OCI-LY7 (cell line): ENCODE measurements at regions not wholly inside any gene's neighbourhood (a gene's known extent, or its start where the extent isn't known, plus 50 kb on each side); places are given as distances from the start of the nearest gene placed in this dataset.

Experiments used
- BruUV-seq: library from RNA; stranded (reverse); fragments of 400-500 nt; replicated peaks from 2 replicates; lab custom pipeline; 2021; lab: Mats Ljungman, UMichigan
- CTCF ChIA-PET: fragments of 300-600 bp; sonication (Branson Sonifier 250); formaldehyde crosslinking; loops from one replicate; lab custom pipeline; 2022; ENCODE audit warnings: antibody characterized with exemption; ENCODE audit not compliant: unreplicated experiment; lab: Charles Lee
- POLR2A ChIA-PET: fragments of 300-600 bp; sonication (Branson Sonifier 250); formaldehyde crosslinking; loops from one replicate; lab custom pipeline; 2022; ENCODE audit warnings: antibody characterized with exemption; lab: Charles Lee
- DNase-seq: peaks from one replicate; pipeline ENCODE4 v3.0.0-alpha.2; 2015; ENCODE audit warnings: low spot score
- H2AFZ ChIP-seq: fragments of 200-600 bp; sonication (generic), shearing (Covaris generic); 2 replicates; pipeline ENCODE4 v1.6.1; 2014; ENCODE audit warnings: mild to moderate bottlenecking, antibody characterized with exemption, low read length, moderate library complexity
- H3K27ac ChIP-seq: fragments of 200-600 bp; sonication (generic); 2 replicates; pipeline ENCODE4 v1.5.1; 2014; ENCODE audit warnings: mixed run types, low read depth, mild to moderate bottlenecking, moderate library complexity, low read length, inconsistent platforms; ENCODE audit not compliant: poor library complexity, severe bottlenecking
- H3K36me3 ChIP-seq: fragments of 200-600 bp; sonication (generic); 2 replicates; pipeline ENCODE4 v1.6.1; 2014; ENCODE audit warnings: mild to moderate bottlenecking, antibody characterized with exemption, low read length, moderate library complexity, mixed read lengths; ENCODE audit not compliant: insufficient read depth
- H3K4me1 ChIP-seq: fragments of 200-600 bp; sonication (generic); 2 replicates; pipeline ENCODE4 v1.5.1; 2014; ENCODE audit warnings: mild to moderate bottlenecking, low read length; ENCODE audit not compliant: insufficient read depth, poor library complexity, severe bottlenecking
- H3K4me2 ChIP-seq: fragments of 200-600 bp; sonication (generic); 2 replicates; pipeline ENCODE4 v1.6.1; 2014; ENCODE audit warnings: mild to moderate bottlenecking, low read length
- H3K4me3 ChIP-seq: fragments of 200-600 bp; sonication (generic); 2 replicates; pipeline ENCODE4 v1.5.1; 2014; ENCODE audit warnings: mild to moderate bottlenecking, low read depth, low read length; ENCODE audit not compliant: poor library complexity, severe bottlenecking
- H3K79me2 ChIP-seq: fragments of 200-600 bp; sonication (generic); 2 replicates; pipeline ENCODE4 v1.6.1; 2016; ENCODE audit warnings: low read depth, mild to moderate bottlenecking, low read length, moderate library complexity, mixed read lengths; ENCODE audit not compliant: insufficient read depth
- H3K9me2 ChIP-seq: fragments of 200-600 bp; sonication (generic); 2 replicates; pipeline ENCODE4 v1.6.1; 2016; ENCODE audit warnings: mild to moderate bottlenecking, low read length, mixed read lengths; ENCODE audit not compliant: insufficient read depth
- H3K9me3 ChIP-seq: fragments of 200-600 bp; sonication (generic); 2 replicates; pipeline ENCODE4 v1.6.1; 2014; ENCODE audit warnings: mild to moderate bottlenecking, mixed run types, low read length, mixed read lengths
- H4K20me1 ChIP-seq: fragments of 200-600 bp; sonication (generic); 2 replicates; pipeline ENCODE4 v1.6.1; 2014; ENCODE audit warnings: mild to moderate bottlenecking, antibody characterized with exemption, low read length, moderate library complexity, mixed read lengths; ENCODE audit not compliant: insufficient read depth
- CTCF ChIP-seq: fragments of 200-600 bp; sonication (generic); conservative IDR thresholded peaks from 2 replicates; pipeline ENCODE4 v1.5.1; 2014; ENCODE audit warnings: mild to moderate bottlenecking, antibody characterized with exemption, low read length, moderate library complexity, mixed read lengths
- EZH2phosphoT487 ChIP-seq: fragments of 200-600 bp; sonication (generic); IDR thresholded peaks from 2 replicates; pipeline ENCODE4 v1.6.1; 2018; ENCODE audit warnings: low read depth, borderline replicate concordance, mild to moderate bottlenecking, mixed run types, antibody characterized with exemption, low read length, moderate library complexity, mixed read lengths
- intact Hi-C: fragments of 100-400 bp; cut with micrococcal nuclease; formaldehyde crosslinking; loops from one replicate; pipeline ENCODE4 v1.10.0; 2022; ENCODE audit not compliant: unreplicated experiment

- POLR2A ChIA-PET = no interaction called here
- H4K20me1 ChIP-seq = no peaks in the 10 kb centered on the region
- H3K9me2 ChIP-seq = no peaks in the 10 kb centered on the region
- no peaks in the 10 kb centered on the region for H3K79me2 ChIP-seq
- TF ChIP-seq CTCF (no peak), EZH2phosphoT487 (no peak)
- no peaks in the 10 kb centered on the region for H3K4me1 ChIP-seq
- intact Hi-C loops = no loop called here
- DNase-seq = no peak
- H3K4me3 ChIP-seq = no peak overlapping the region
- H3K4me2 ChIP-seq = no peak overlapping the region
- no peak overlapping the region for H3K27ac ChIP-seq
- H2AFZ ChIP-seq = no peak overlapping the region
- CTCF ChIA-PET = no interaction called here
- H3K9me3 ChIP-seq = no peaks in the 10 kb centered on the region
- no peaks in the 10 kb centered on the region for H3K36me3 ChIP-seq
- no TSS peak for BruUV-seq
Observed at GRCh38 chr11:69413015-69413801, 68.3 kb upstream of the LINC01488 start.

- Histone ChIP-seq H3K4me2 (no peak overlapping the region), H3K9me2 (no peaks in the 10 kb centered on the region), H3K36me3 (no peaks in the 10 kb centered on the region), H3K4me1 (no peaks in the 10 kb centered on the region), H3K9me3 (no peaks in the 10 kb centered on the region), H3K4me3 (no peak overlapping the region), H3K79me2 (no peaks in the 10 kb centered on the region), H2AFZ (no peak overlapping the region), H3K27ac (no peak overlapping the region), H4K20me1 (no peaks in the 10 kb centered on the region)
- BruUV-seq = no TSS peak
- DNase-seq = no peak
- CTCF ChIA-PET = no interaction called here
- intact Hi-C loops = no loop called here
- TF ChIP-seq CTCF = no peak
- TF ChIP-seq EZH2phosphoT487 = no peak
- POLR2A ChIA-PET = interaction anchor here (0.6 to 0.7 kb wide), 2 partner anchors 123 to 715 kb away, joined by 3 read pairs; no protein-coding TSS in a partner anchor
Observed at GRCh38 chr11:69413993-69414392, 67.5 kb upstream of the LINC01488 start.

- Histone ChIP-seq H3K4me2 (no peak overlapping the region), H3K4me1 (no peaks in the 10 kb centered on the region), H3K79me2 (no peaks in the 10 kb centered on the region), H3K4me3 (no peak overlapping the region), H3K9me2 (no peaks in the 10 kb centered on the region), H2AFZ (no peak overlapping the region), H3K36me3 (no peaks in the 10 kb centered on the region), H3K27ac (no peak overlapping the region), H4K20me1 (no peaks in the 10 kb centered on the region), H3K9me3 (no peaks in the 10 kb centered on the region)
- POLR2A ChIA-PET = no interaction called here
- CTCF ChIA-PET = no interaction called here
- TF ChIP-seq CTCF (no peak), EZH2phosphoT487 (no peak)
- intact Hi-C loops = no loop called here
- no peak for DNase-seq
- no TSS peak for BruUV-seq
Observed at GRCh38 chr11:69414773-69415187, 66.7 kb upstream of the LINC01488 start.
